Gastrocnemius medialis (tissue), 4 donors: ENCODE measurements at regions not wholly inside any gene's neighbourhood (a gene's known extent, or its start where the extent isn't known, plus 50 kb on each side); places are given as distances from the start of the nearest gene placed in this dataset.

Source experiments
- ATAC-seq, 2 donors: fragments of 150-250 bp; one replicate each; pipeline ENCODE4 v1.9.1; 2016
- DNase-seq, 2 donors: peaks; one replicate each; pipeline ENCODE4 v3.0.0-alpha.2; 2019
- H3K27ac ChIP-seq, 4 donors: fragments of 200-600 bp; sonication (generic); 1 replicate in 1 of 4; 2 replicates in 3 of 4; pipeline ENCODE4 v1.5.1; 2016 to 2018; ENCODE audit warnings: mild to moderate bottlenecking in 2 of 4, moderate library complexity in 1 of 4
- H3K27me3 ChIP-seq, 3 donors: fragments of 200-600 bp; sonication (generic) in 2 of 3; 1 replicate in 1 of 3; 2 replicates in 2 of 3; pipeline versions ENCODE4 v1.5.1 to v1.6.0; 2016 to 2019; ENCODE audit warnings: mild to moderate bottlenecking in 1 of 3, moderate library complexity in 1 of 3
- H3K36me3 ChIP-seq, 2 donors: fragments of 200-600 bp; sonication (generic) in 1 of 2; one replicate each; pipeline ENCODE4 v1.5.1; 2017 to 2018
- H3K4me1 ChIP-seq, 2 donors: fragments of 200-600 bp; sonication (generic) in 1 of 2; one replicate each; pipeline ENCODE4 v1.5.1; 2016 to 2017; ENCODE audit warnings: mild to moderate bottlenecking in 2 of 2
- H3K4me3 ChIP-seq, 4 donors: fragments of 200-600 bp; sonication (generic) in 3 of 4; 1 replicate in 1 of 4; 2 replicates in 3 of 4; pipeline ENCODE4 v1.5.1; 2016 to 2019; ENCODE audit warnings: mild to moderate bottlenecking in 2 of 4
- H3K9me3 ChIP-seq, 3 donors: fragments of 200-600 bp; sonication (generic) in 2 of 3; 1 replicate in 1 of 3; 2 replicates in 2 of 3; pipeline ENCODE4 v1.5.1; 2016 to 2019
- CTCF ChIP-seq, 5 experiments: fragments of 450-650 bp in 3 of 5; fragments of 200-600 bp in 2 of 5; sonication (generic) in 2 of 5; IDR thresholded peaks in 4 of 5; conservative IDR thresholded peaks in 1 of 5; 1 replicate in 4 of 5; 2 replicates in 1 of 5; pipeline ENCODE4 v1.5.1; 2016 to 2019; ENCODE audit warnings: antibody characterized with exemption in 5 of 5, mild to moderate bottlenecking in 3 of 5, moderate library complexity in 3 of 5
- POLR2A ChIP-seq, 2 donors: fragments of 450-650 bp; IDR thresholded peaks; one replicate each; pipeline ENCODE4 v1.6.1; 2017; ENCODE audit warnings: antibody characterized with exemption in 2 of 2, mild to moderate bottlenecking in 2 of 2, moderate library complexity in 2 of 2
- in situ Hi-C, 4 donors: fragments of 200-750 bp; cut with MboI; loops; one replicate each; pipeline versions ENCODE4 v1.15.0 to v1.8.0; 2017; ENCODE audit warnings: low sequenced_read_pairs in 4 of 4
- intact Hi-C: fragments of 100-400 bp; cut with DNase I; formaldehyde crosslinking; loops from one replicate; pipeline ENCODE4 v1.15.1; 2023; ENCODE audit warnings: low total_unique reads

GRCh38 chr2:181264441-181264840 is 192.7 kb upstream of the ITGA4 start:
- Histone ChIP-seq H3K36me3 (no peaks in the 10 kb centered on the region), H3K4me1 (no peaks in the 10 kb centered on the region), H3K27ac (no peak overlapping the region), H3K9me3 (no peaks in the 10 kb centered on the region), H3K27me3 (no peaks in the 10 kb centered on the region), H3K4me3 (no peak overlapping the region)
- in situ Hi-C loops: no loop called here
- ATAC-seq (no peak), DNase-seq (no peak)
- no peak for TF ChIP-seq CTCF (IDR thresholded peaks at IDR 0.05 in 4 of 5, conservative IDR thresholded peaks at IDR 0.05 in 1 of 5)
- intact Hi-C loops: no loop called here

GRCh38 chr2:181266614-181267013 is 190.6 kb upstream of the ITGA4 start:
- Histone ChIP-seq H3K9me3 (no peaks in the 10 kb centered on the region), H3K27ac (no peak overlapping the region), H3K36me3 (no peaks in the 10 kb centered on the region), H3K4me3 (no peak overlapping the region), H3K27me3 (no peaks in the 10 kb centered on the region), H3K4me1 (no peaks in the 10 kb centered on the region)
- TF ChIP-seq POLR2A (IDR thresholded peaks at IDR 0.05): no peak
- no peak for TF ChIP-seq CTCF (IDR thresholded peaks at IDR 0.05 in 4 of 5, conservative IDR thresholded peaks at IDR 0.05 in 1 of 5)
- in situ Hi-C loops (no loop called here), intact Hi-C loops (no loop called here)
- DNase-seq: no peak
- no peak for ATAC-seq

GRCh38 chr2:181268174-181268867 is 188.9 kb upstream of the ITGA4 start:
- no peak overlapping the region for H3K27ac ChIP-seq
- H3K36me3 ChIP-seq: no peaks in the 10 kb centered on the region
- in situ Hi-C loops (no loop called here), intact Hi-C loops (no loop called here)
- no peaks in the 10 kb centered on the region for H3K9me3 ChIP-seq
- TF ChIP-seq POLR2A (IDR thresholded peaks at IDR 0.05): no peak
- TF ChIP-seq CTCF (IDR thresholded peaks at IDR 0.05 in 4 of 5, conservative IDR thresholded peaks at IDR 0.05 in 1 of 5): no peak
- DNase-seq: no peak
- H3K27me3 ChIP-seq: no peaks in the 10 kb centered on the region
- ATAC-seq: no peak
- H3K4me3 ChIP-seq: no peak overlapping the region
- H3K4me1 ChIP-seq: no peaks in the 10 kb centered on the region

GRCh38 chr2:181273986-181274385 is 183.2 kb upstream of the ITGA4 start:
- no peaks in the 10 kb centered on the region for H3K9me3 ChIP-seq
- no peak for TF ChIP-seq POLR2A (IDR thresholded peaks at IDR 0.05)
- TF ChIP-seq CTCF (IDR thresholded peaks at IDR 0.05 in 4 of 5, conservative IDR thresholded peaks at IDR 0.05 in 1 of 5): no peak
- H3K36me3 ChIP-seq: no peaks in the 10 kb centered on the region
- no peak overlapping the region for H3K27ac ChIP-seq
- H3K4me1 ChIP-seq: no peaks in the 10 kb centered on the region
- no peak for ATAC-seq
- intact Hi-C loops: no loop called here
- no peaks in the 10 kb centered on the region for H3K27me3 ChIP-seq
- H3K4me3 ChIP-seq: no peak overlapping the region
- no peak for DNase-seq
- in situ Hi-C loops: no loop called here

GRCh38 chr2:181275643-181276070 is 181.5 kb upstream of the ITGA4 start:
- H3K27me3 ChIP-seq: no peaks in the 10 kb centered on the region
- intact Hi-C loops (no loop called here), in situ Hi-C loops (no loop called here)
- H3K4me3 ChIP-seq: no peak overlapping the region
- TF ChIP-seq CTCF (IDR thresholded peaks at IDR 0.05 in 4 of 5, conservative IDR thresholded peaks at IDR 0.05 in 1 of 5): no peak
- TF ChIP-seq POLR2A (IDR thresholded peaks at IDR 0.05): no peak
- H3K4me1 ChIP-seq: no peaks in the 10 kb centered on the region
- H3K9me3 ChIP-seq: no peaks in the 10 kb centered on the region
- DNase-seq (no peak), ATAC-seq (no peak)
- H3K36me3 ChIP-seq: no peaks in the 10 kb centered on the region
- H3K27ac ChIP-seq: no peak overlapping the region
